Mucosa of descending colon (tissue), 3 donors: ENCODE measurements at regions not wholly inside any gene's neighbourhood (a gene's known extent, or its start where the extent isn't known, plus 50 kb on each side); places are given as distances from the start of the nearest gene placed in this dataset.

Source experiments
- ATAC-seq: fragments of 200-7000 bp; cut with Tn5 transposase; one replicate; pipeline ENCODE4 v1.9.1; 2020; ENCODE audit warnings: mild to moderate bottlenecking, moderate library complexity
- DNase-seq, 3 donors: peaks; one replicate each; pipeline ENCODE4 v3.0.0-alpha.2; 2020
- H3K36me3 ChIP-seq: fragments of 200-600 bp; one replicate; pipeline ENCODE4 v1.8.0; 2021; ENCODE audit warnings: low read depth, mild to moderate bottlenecking
- H3K4me1 ChIP-seq: fragments of 200-600 bp; one replicate; pipeline ENCODE4 v1.8.0; 2021; ENCODE audit warnings: low read depth, mild to moderate bottlenecking
- H3K4me3 ChIP-seq: fragments of 200-600 bp; one replicate; pipeline ENCODE4 v1.8.0; 2021; ENCODE audit warnings: mild to moderate bottlenecking
- H3K9me3 ChIP-seq: fragments of 200-600 bp; one replicate; pipeline ENCODE4 v1.8.0; 2021; ENCODE audit warnings: mild to moderate bottlenecking
- intact Hi-C, 2 donors: fragments of 100-400 bp; cut with DNase I in 1 of 2; cut with micrococcal nuclease in 1 of 2; formaldehyde crosslinking; loops; one replicate each; pipeline versions ENCODE4 v1.11.0 to v1.11.1; 2022; cut with DNase I, micrococcal nuclease
- TF ChIP-seq, protein P1 (sequence below): fragments of 200-600 bp; IDR thresholded peaks from one replicate; pipeline ENCODE4 v1.8.0; 2022; ENCODE audit warnings: antibody characterized with exemption, mild to moderate bottlenecking
- donor health status: DM: no; HTN: no; CAD: no; lungs with moderate emphysema.
- donor health status: DM: no; HTN: no; CAD: no.
- donor health status: DM: no; HTN: yes; CAD: no.

DNA sequence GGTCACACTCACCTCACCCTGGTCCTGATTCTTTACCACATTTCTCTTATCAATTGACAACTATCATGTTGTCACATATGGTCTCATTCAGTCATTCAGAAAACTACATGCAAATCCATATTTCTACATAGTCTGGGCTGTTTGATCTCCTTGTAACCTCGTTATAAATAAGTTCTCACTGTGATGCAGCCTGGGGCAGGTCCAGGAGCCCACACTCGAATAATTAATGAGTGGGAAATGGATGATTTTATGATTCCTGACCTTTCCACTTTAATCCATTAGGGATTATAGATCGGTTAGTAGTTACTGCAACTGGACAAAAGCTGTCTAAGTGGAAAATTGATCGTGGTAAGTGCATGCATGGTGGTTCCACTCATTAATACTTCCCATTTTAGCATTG, 636.3 kb upstream of the TENM4 start:
- H3K9me3 ChIP-seq: no peaks in the 10 kb centered on the region
- TF ChIP-seq, protein P1, sequence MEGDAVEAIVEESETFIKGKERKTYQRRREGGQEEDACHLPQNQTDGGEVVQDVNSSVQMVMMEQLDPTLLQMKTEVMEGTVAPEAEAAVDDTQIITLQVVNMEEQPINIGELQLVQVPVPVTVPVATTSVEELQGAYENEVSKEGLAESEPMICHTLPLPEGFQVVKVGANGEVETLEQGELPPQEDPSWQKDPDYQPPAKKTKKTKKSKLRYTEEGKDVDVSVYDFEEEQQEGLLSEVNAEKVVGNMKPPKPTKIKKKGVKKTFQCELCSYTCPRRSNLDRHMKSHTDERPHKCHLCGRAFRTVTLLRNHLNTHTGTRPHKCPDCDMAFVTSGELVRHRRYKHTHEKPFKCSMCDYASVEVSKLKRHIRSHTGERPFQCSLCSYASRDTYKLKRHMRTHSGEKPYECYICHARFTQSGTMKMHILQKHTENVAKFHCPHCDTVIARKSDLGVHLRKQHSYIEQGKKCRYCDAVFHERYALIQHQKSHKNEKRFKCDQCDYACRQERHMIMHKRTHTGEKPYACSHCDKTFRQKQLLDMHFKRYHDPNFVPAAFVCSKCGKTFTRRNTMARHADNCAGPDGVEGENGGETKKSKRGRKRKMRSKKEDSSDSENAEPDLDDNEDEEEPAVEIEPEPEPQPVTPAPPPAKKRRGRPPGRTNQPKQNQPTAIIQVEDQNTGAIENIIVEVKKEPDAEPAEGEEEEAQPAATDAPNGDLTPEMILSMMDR: no peak
- H3K4me3 ChIP-seq: no peak overlapping the region
- no peaks in the 10 kb centered on the region for H3K36me3 ChIP-seq
- no peaks in the 10 kb centered on the region for H3K4me1 ChIP-seq
- no peak for ATAC-seq
- intact Hi-C loops: no loop called here
- no peak for DNase-seq

DNA sequence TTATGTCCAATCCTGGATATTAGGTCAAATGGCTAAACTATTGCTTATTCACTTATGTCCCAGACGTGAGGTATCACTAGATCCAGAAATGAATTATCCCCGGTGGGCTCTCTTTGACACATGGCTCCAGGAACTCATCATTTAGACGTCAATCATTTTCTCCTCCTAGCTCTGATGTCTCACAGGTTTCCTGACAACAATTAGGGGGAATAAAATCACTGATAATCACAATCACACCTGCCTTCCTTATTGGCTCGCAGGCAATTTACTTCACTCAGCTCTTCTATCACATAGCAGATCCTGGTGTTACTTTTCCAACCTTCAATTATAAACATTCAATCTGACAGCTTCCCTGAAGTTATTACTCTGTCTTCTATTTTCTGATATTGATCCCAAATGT, 634.0 kb upstream of the TENM4 start:
- no peak for DNase-seq
- TF ChIP-seq, protein P1: no peak
- intact Hi-C loops: no loop called here
- H3K4me3 ChIP-seq: no peak overlapping the region
- H3K36me3 ChIP-seq: no peaks in the 10 kb centered on the region
- H3K9me3 ChIP-seq: no peaks in the 10 kb centered on the region
- ATAC-seq: no peak
- H3K4me1 ChIP-seq: no peaks in the 10 kb centered on the region

DNA sequence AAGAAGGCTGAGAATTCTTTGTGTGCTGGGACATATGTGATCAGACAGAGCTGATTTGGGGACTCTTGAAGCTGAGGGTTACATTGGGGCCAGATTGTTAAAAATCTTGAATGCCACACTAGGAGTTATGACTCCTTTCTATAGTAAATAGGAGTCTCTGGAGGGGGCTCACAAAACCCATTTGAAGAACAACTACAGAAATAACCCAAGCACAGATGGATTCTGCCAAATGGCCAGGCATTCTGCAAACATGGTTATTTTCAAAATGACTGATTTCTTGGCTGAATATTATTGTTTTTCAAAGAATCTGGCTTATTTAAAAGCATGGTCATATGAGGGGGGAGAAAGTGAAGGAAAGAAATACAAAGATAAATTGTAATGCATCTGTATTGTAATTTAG, 625.5 kb upstream of the TENM4 start:
- TF ChIP-seq, protein P1: no peak
- no peak for DNase-seq

DNA sequence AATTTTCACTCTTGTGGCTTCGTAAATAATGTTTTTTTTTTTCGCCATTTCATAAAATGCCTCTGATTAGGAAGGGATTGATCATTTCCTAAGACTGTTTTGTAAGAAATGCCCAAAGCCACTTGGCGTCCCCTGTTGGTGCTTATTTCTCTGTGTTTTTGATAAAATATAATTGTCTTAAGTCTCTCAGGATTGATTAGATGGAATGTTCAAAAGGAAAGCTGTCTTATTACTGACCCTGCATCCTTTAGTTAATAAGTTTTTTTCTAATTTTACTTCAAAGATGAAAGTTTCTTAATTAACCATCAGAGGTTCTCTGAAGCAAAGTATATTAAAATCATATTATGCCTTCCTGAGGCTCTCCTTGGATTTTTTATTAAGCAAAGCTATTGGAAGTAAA, 624.3 kb upstream of the TENM4 start:
- no peaks in the 10 kb centered on the region for H3K9me3 ChIP-seq
- H3K4me1 ChIP-seq: no peaks in the 10 kb centered on the region
- TF ChIP-seq, protein P1: no peak
- DNase-seq (no peak), ATAC-seq (no peak)
- no peaks in the 10 kb centered on the region for H3K36me3 ChIP-seq
- H3K4me3 ChIP-seq: no peak overlapping the region
- intact Hi-C loops: no loop called here

More for the DNA sequence above, 625.5 kb upstream of the TENM4 start:
- ATAC-seq: no peak
- Histone ChIP-seq H3K36me3 (no peaks in the 10 kb centered on the region), H3K4me1 (no peaks in the 10 kb centered on the region), H3K4me3 (no peak overlapping the region), H3K9me3 (no peaks in the 10 kb centered on the region)
- intact Hi-C loops: no loop called here

DNA sequence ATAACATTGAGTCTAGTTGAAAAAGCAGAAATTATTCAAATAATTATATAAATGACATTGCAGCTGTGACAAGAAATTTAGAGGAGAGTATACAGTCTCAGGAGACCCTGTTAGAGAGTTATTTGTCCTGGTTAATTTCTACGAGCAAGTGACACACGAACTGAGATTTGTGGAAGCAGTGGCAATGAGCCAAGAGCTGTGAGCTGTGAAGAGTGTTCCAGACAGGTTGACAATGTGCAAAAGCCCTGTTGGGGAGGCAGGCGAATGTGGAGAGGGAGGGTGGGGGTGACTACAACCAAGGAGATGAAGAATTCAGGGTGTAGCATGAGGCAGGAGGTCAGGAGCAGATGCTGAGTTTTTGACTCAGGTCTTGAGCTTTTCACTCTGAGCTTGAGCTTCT, 620.2 kb upstream of the TENM4 start:
- DNase-seq (no peak), ATAC-seq (no peak)
- TF ChIP-seq, protein P1: no peak
- H3K4me3 ChIP-seq: no peak overlapping the region
- no peaks in the 10 kb centered on the region for H3K36me3 ChIP-seq
- no peaks in the 10 kb centered on the region for H3K9me3 ChIP-seq
- intact Hi-C loops: no loop called here
- no peaks in the 10 kb centered on the region for H3K4me1 ChIP-seq

DNA sequence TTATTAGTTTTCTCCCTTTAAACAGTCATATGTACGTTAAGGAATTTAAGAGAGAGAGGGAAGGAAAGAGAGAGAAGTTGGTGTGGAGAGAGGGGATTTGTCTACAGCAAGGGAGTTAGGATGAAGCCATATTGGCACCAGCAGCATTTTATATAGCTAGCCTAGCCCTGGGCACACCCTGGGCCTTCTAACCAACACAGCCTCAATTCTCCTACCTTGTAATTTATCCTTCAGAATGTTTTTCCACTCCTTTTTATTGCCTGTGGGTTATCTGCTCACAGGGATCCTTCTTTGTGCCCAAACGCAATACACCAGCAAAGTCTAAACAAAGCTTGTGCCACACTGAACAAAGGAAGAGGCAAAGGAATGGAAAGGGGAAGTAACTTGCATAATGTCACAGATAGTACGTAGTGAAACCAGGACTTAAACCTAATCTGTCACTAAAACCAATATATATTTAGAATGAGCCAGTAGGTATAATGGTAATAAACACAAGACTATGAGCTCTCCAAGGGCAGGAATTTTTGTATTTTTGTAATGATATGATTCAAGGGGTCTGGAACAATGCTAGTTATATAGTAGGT, 613.8 kb upstream of the TENM4 start:
- DNase-seq: peak in 2 of 3 donors; percentile 30 to 39

More for the DNA sequence above, 613.8 kb upstream of the TENM4 start:
- H3K9me3 ChIP-seq: no peaks in the 10 kb centered on the region
- intact Hi-C loops: no loop called here
- TF ChIP-seq, protein P1: no peak
- H3K4me1 ChIP-seq: no peaks in the 10 kb centered on the region
- ATAC-seq: peak; percentile 69
- H3K4me3 ChIP-seq: no peak overlapping the region
- no peaks in the 10 kb centered on the region for H3K36me3 ChIP-seq
